NCI-H2081 treated with DMSO at 0.1 percent for 48 hours (cell line): ENCODE measurements at regions not wholly inside any gene's neighbourhood (a gene's known extent, or its start where the extent isn't known, plus 50 kb on each side); places are given as distances from the start of the nearest gene placed in this dataset.

ENCODE experiments used
- DNase-seq: peaks from one replicate; lab custom pipeline; 2025; lab: John Stamatoyannopoulos, UW

GRCh38 chr5:58403822-58404433 is 56.0 kb downstream of the PLK2 start:
- no peak for DNase-seq

GRCh38 chr5:58401701-58402100 is 58.2 kb downstream of the PLK2 start:
- no peak for DNase-seq

- DNase-seq = no peak
These were observed 59.1 kb downstream of the PLK2 start for GRCh38 chr5:58400737-58401136.

- no peak for DNase-seq
These were observed 59.9 kb downstream of the PLK2 start for GRCh38 chr5:58399951-58400350.

GRCh38 chr5:58394339-58394738 is 65.5 kb downstream of the PLK2 start:
- no peak for DNase-seq

- no peak for DNase-seq
These were observed 66.2 kb downstream of the PLK2 start for GRCh38 chr5:58393716-58394115.

- no peak for DNase-seq
These were observed 67.4 kb downstream of the PLK2 start for GRCh38 chr5:58392496-58392895.

GRCh38 chr5:58383448-58383847 is 76.4 kb downstream of the PLK2 start:
- DNase-seq = no peak

GRCh38 chr5:58382131-58382534 is 77.8 kb downstream of the PLK2 start:
- no peak for DNase-seq

- no peak for DNase-seq
These were observed 78.3 kb downstream of the PLK2 start for GRCh38 chr5:58381566-58381965.

GRCh38 chr5:58380655-58381054 is 79.2 kb downstream of the PLK2 start:
- DNase-seq = no peak

- DNase-seq = no peak
These were observed 81.1 kb downstream of the PLK2 start for GRCh38 chr5:58378613-58379390.

GRCh38 chr5:58370606-58371005 is 89.3 kb downstream of the PLK2 start:
- no peak for DNase-seq

GRCh38 chr5:58369513-58370190 is 90.2 kb downstream of the PLK2 start:
- no peak for DNase-seq

GRCh38 chr5:58366461-58366860 is 93.4 kb downstream of the PLK2 start:
- DNase-seq = no peak

GRCh38 chr5:58365791-58366190 is 94.1 kb downstream of the PLK2 start:
- DNase-seq = no peak

GRCh38 chr5:58363461-58364249 is 96.2 kb downstream of the PLK2 start:
- no peak for DNase-seq

GRCh38 chr5:58362135-58362534 is 97.8 kb downstream of the PLK2 start:
- DNase-seq = no peak

- DNase-seq = no peak
These were observed 99.1 kb downstream of the PLK2 start for GRCh38 chr5:58360794-58361193.

GRCh38 chr5:58359981-58360380 is 99.9 kb downstream of the PLK2 start:
- no peak for DNase-seq

- DNase-seq = no peak
These were observed 101.2 kb downstream of the PLK2 start for GRCh38 chr5:58358501-58359178.
